ENCODE measurements at regions not wholly inside any gene's neighbourhood (a gene's known extent, or its start where the extent isn't known, plus 50 kb on each side); places are given as distances from the start of the nearest gene placed in this dataset.

GRCh38 chr1:34625521-34626015, 129.3 kb upstream of the GJB5 start:
- H3K36me3 Mint-ChIP-seq (ENCODE audit: insufficient read depth, unreplicated experiment), result no peaks in the 10 kb centered on the region
- TF ChIP-seq CTCF (IDR thresholded peaks at IDR 0.05; ENCODE audit: unreplicated experiment), result no peak
- peaks cover 5% of the 10 kb centered on the region for H3K4me1 Mint-ChIP-seq (ENCODE audit: insufficient read depth, unreplicated experiment)
- POLR2A ChIA-PET, result interaction anchor here (0.6 kb wide), 1 partner anchor 366 kb away, joined by 5 read pairs; no protein-coding TSS in a partner anchor
- intact Hi-C loops (cut with micrococcal nuclease), result no loop called here
- no peak overlapping the region for H3K27ac Mint-ChIP-seq (ENCODE audit: low read depth, unreplicated experiment)
- CTCF ChIA-PET, result no interaction called here
- DNase-seq (ENCODE audit: unreplicated experiment), result no peak
- no TSS peak for BruUV-seq (replicated peaks)
- H3K4me3 Mint-ChIP-seq (ENCODE audit: unreplicated experiment), result no peak overlapping the region
- H3K9me3 Mint-ChIP-seq (ENCODE audit: unreplicated experiment), result no peaks in the 10 kb centered on the region
- H3K27me3 Mint-ChIP-seq (ENCODE audit: insufficient read depth, unreplicated experiment), result peaks cover 39% of the 10 kb centered on the region

- no TSS peak for BruUV-seq (replicated peaks)
- POLR2A ChIA-PET, result no interaction called here
- no peak overlapping the region for H3K4me3 Mint-ChIP-seq (ENCODE audit: unreplicated experiment)
- TF ChIP-seq CTCF (IDR thresholded peaks at IDR 0.05; ENCODE audit: unreplicated experiment), result no peak
- no peaks in the 10 kb centered on the region for H3K9me3 Mint-ChIP-seq (ENCODE audit: unreplicated experiment)
- DNase-seq (ENCODE audit: unreplicated experiment), result no peak
- no peaks in the 10 kb centered on the region for H3K36me3 Mint-ChIP-seq (ENCODE audit: insufficient read depth, unreplicated experiment)
- peaks cover 5% of the 10 kb centered on the region for H3K4me1 Mint-ChIP-seq (ENCODE audit: insufficient read depth, unreplicated experiment)
- intact Hi-C loops (cut with micrococcal nuclease), result no loop called here
- no peak overlapping the region for H3K27ac Mint-ChIP-seq (ENCODE audit: low read depth, unreplicated experiment)
- H3K27me3 Mint-ChIP-seq (ENCODE audit: insufficient read depth, unreplicated experiment), result peaks cover 28% of the 10 kb centered on the region
- CTCF ChIA-PET, result interaction anchor here (0.7 kb wide), 1 partner anchor 36 kb away, joined by 3 read pairs; no protein-coding TSS in a partner anchor
Observed at GRCh38 chr1:34627465-34628240, 127.2 kb upstream of the GJB5 start.

- H3K9me3 Mint-ChIP-seq (ENCODE audit: unreplicated experiment), result no peaks in the 10 kb centered on the region
- DNase-seq (ENCODE audit: unreplicated experiment), result no peak
- H3K27me3 Mint-ChIP-seq (ENCODE audit: insufficient read depth, unreplicated experiment), result peaks cover 27% of the 10 kb centered on the region
- TF ChIP-seq CTCF (IDR thresholded peaks at IDR 0.05; ENCODE audit: unreplicated experiment), result no peak
- CTCF ChIA-PET, result no interaction called here
- no TSS peak for BruUV-seq (replicated peaks)
- peaks cover 5% of the 10 kb centered on the region for H3K4me1 Mint-ChIP-seq (ENCODE audit: insufficient read depth, unreplicated experiment)
- POLR2A ChIA-PET, result no interaction called here
- no peak overlapping the region for H3K4me3 Mint-ChIP-seq (ENCODE audit: unreplicated experiment)
- intact Hi-C loops (cut with micrococcal nuclease), result no loop called here
- peaks cover 2% of the 10 kb centered on the region for H3K36me3 Mint-ChIP-seq (ENCODE audit: insufficient read depth, unreplicated experiment)
- H3K27ac Mint-ChIP-seq (ENCODE audit: low read depth, unreplicated experiment), result no peak overlapping the region
Observed at GRCh38 chr1:34631126-34631525, 123.7 kb upstream of the GJB5 start.

- TF ChIP-seq CTCF (IDR thresholded peaks at IDR 0.05; ENCODE audit: unreplicated experiment), result no peak
- ChIA-PET CTCF (no interaction called here), POLR2A (interaction anchor here (0.6 to 0.7 kb wide), 2 partner anchors 57 to 63 kb away, joined by 3 read pairs; no protein-coding TSS in a partner anchor)
- intact Hi-C loops (cut with micrococcal nuclease), result no loop called here
- BruUV-seq (replicated peaks), result no TSS peak
- no peak overlapping the region for H3K27ac Mint-ChIP-seq (ENCODE audit: low read depth, unreplicated experiment)
- peaks cover 11% of the 10 kb centered on the region for H3K36me3 Mint-ChIP-seq (ENCODE audit: insufficient read depth, unreplicated experiment)
- no peaks in the 10 kb centered on the region for H3K9me3 Mint-ChIP-seq (ENCODE audit: unreplicated experiment)
- no peak for DNase-seq (ENCODE audit: unreplicated experiment)
- H3K27me3 Mint-ChIP-seq (ENCODE audit: insufficient read depth, unreplicated experiment), result peaks cover 48% of the 10 kb centered on the region
- no peak overlapping the region for H3K4me3 Mint-ChIP-seq (ENCODE audit: unreplicated experiment)
- H3K4me1 Mint-ChIP-seq (ENCODE audit: insufficient read depth, unreplicated experiment), result no peaks in the 10 kb centered on the region
Observed at GRCh38 chr1:34639701-34640100, 115.1 kb upstream of the GJB5 start.

All from MCF 10A (cell line).